Fibroblast of lung (primary cell): ENCODE measurements at regions not wholly inside any gene's neighbourhood (a gene's known extent, or its start where the extent isn't known, plus 50 kb on each side); places are given as distances from the start of the nearest gene placed in this dataset.

Experiments used
- CTCF ChIP-seq, 2 donors: IDR thresholded peaks in 1 of 2; conservative IDR thresholded peaks in 1 of 2; 1 replicate in 1 of 2; 2 replicates in 1 of 2; pipeline ENCODE4 v1.5.1; 2011 to 2012; ENCODE audit warnings: low read length in 2 of 2, control low read depth in 1 of 2, inconsistent platforms in 1 of 2, low read depth in 1 of 2, mild to moderate bottlenecking in 1 of 2
- EZH2 ChIP-seq: IDR thresholded peaks from 2 replicates; pipeline ENCODE4 v1.5.1; 2012; ENCODE audit warnings: low read length, control low read depth, mild to moderate bottlenecking; ENCODE audit errors: missing control alignments

DNA sequence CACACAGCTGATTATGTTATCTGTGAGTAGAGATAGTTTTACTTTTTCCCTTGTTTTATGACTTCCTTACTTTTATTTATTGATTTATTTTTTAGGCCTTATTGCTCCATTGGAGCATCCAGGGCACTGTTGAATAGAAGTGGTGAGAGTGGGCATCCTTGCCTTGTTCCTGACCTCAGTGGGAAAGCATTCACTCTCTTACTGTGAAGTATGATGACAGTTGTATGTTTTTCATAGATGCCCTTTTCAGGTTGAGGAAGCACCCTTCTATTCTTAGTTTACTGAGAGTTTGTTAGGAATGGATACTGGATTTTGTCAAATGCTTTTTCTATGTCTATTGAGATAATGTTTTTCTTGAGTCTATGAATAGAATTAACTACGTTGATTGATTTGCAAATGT, 88.6 kb downstream of the XRCC2 start:
- no peak for TF ChIP-seq EZH2
- no peak for TF ChIP-seq CTCF (conservative IDR thresholded peaks at IDR 0.05 in 1 of 2, IDR thresholded peaks at IDR 0.05 in 1 of 2; ENCODE audit: low read depth in 1 of 2, low read length in 2 of 2)
